GM21515 (cell line): ENCODE measurements at regions not wholly inside any gene's neighbourhood (a gene's known extent, or its start where the extent isn't known, plus 50 kb on each side); places are given as distances from the start of the nearest gene placed in this dataset.
"Not testable (repeated sequence)": the region's sequence is repeated elsewhere in the genome, so short reads cannot be mapped to it uniquely, and the experiment has no call there.

Experiments used
- ATAC-seq: cut with Tn5 transposase; IDR thresholded peaks from one replicate; pipeline ENCODE4 v1.9.1; 2021; ENCODE audit not compliant: unreplicated experiment

GRCh38 chr2:111492995-111493719, 372.4 kb downstream of the BCL2L11 start:
- peak; percentile 9 for ATAC-seq

- peak; percentile 61 for ATAC-seq
Measured at GRCh38 chr2:111493720-111494078, 373.0 kb downstream of the BCL2L11 start.

DNA sequence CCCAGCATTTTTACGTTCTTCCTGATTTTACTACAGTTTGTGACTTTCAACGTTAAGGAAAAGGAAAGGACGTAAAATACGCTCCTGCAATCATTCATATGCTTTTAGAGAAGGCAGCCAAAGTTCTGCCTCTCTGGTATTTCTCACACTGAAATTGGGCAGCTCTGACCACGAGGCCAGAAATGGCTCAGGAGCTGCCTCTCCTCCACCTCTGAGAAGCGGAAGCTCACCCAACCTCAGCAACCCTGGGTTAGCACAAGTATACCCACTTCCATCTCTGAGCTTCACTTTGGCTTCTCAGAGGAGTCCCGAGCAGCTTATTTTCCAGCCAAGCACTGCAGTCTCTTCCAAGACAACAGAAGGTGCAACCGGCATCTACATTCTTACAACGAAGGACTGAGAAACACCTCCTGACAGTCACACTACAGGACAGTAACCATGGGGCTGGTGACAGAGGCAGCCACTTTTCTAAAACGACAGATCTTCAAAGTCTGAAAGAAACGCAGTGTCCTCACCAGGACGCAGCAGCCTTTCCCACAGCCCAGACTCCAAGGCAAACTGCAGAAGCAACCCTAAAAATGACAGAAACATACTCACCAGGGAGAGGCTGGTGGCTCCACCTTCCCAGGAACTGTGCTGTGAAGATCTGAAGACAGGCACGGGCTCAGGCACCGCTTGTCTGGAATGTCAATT, 373.7 kb downstream of the BCL2L11 start:
- not testable (repeated sequence) for ATAC-seq

DNA sequence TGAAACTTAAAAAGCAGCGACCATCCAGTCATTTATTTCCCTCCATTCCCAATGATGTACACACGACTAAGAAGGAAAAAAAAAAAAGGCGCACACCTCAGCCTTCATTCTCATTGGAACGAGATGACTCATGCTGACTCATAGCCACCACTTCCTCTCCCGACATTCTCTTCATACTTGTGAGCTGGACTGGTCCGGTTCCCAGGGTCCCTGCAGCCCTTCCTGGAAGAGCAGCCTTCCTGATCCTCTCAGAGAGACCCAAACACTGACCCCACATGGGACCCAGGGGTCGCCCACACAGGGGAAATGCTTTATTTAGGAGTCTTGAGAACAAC, 374.2 kb downstream of the BCL2L11 start:
- peak; percentile 61 for ATAC-seq

- not testable (repeated sequence) for ATAC-seq
Measured at GRCh38 chr2:111495636-111496035, 374.9 kb downstream of the BCL2L11 start.

DNA sequence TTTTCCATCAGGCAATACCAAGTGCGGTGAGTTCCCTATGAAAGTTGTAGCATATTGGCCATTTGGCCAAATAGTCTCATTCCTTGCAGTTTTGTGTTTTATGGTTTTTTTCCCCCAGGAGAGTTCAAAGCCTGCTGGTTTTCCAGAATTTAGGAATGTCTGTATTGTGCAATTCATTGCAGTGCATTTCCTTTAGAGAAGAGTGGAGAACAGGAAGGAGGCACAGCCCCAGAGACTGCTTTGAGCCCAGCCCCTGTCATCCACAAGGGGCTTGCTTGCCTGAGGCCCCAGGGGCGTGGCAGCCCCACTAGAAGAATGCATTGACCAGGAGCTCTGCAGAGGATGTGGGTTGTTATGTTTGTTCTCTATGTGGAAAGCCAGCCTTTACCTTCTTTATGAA, 375.5 kb downstream of the BCL2L11 start:
- ATAC-seq = not testable (repeated sequence)

DNA sequence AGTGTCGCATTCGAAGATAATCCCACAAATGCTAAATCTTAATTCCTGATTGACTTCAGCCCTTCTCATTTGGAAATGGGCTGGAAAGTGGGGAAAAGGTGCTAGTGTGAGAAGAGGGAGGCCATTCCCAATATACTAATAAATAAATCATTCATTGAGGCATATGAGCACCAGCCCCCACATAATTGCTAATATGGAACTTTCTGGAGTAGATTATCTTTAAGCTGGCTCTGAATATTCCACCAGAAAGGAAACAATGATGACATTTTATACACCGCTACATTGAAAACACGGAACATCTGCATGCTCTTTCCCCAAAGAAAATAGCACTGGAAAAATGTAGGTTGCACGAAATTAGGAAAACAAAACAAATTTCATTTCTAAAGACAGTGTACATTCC, 376.1 kb downstream of the BCL2L11 start:
- ATAC-seq = not testable (repeated sequence)

DNA sequence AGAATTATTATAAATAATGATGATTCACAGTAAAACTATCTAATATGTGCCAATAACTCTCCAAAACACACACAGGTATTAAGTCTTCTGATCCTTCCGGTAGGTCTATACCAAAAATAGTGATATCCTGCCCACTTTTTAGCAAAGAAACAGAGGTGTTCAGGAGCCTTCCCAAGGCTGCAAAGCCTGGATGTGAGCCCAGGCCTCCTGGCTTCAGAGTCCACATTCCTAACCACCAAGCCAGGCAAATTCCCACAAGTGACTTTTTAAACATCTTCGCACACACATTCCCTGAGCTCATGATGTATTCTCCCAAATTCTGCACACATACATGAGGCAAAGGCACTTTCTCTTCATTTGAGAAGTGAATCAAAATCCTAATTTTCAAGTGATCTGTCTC, 376.6 kb downstream of the BCL2L11 start:
- ATAC-seq = not testable (repeated sequence)

DNA sequence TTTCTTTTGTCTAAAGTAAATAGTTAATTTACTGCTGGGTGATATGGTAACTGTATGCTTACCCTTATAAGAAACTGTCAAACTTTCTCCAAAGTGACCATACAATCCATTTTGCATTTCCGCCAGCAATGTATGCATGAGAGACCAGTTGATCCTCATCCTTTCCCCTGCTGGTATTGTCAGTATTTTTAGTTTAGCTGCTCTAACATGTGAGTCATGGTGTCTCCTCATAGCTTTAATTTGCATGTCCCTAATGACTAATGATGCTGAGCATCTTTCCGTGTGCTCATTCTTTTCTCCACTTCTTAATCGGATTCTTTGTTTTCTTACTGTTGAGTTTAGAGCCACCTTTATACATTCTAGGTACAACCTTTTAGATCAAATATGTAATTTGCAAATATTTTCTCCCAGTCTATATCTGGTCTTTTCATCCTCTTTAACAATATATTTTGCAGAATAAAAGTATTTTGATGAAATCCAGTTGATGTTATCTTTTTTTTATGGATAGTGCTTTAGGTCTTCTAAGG, 379.9 kb downstream of the BCL2L11 start:
- ATAC-seq = not testable (repeated sequence)

DNA sequence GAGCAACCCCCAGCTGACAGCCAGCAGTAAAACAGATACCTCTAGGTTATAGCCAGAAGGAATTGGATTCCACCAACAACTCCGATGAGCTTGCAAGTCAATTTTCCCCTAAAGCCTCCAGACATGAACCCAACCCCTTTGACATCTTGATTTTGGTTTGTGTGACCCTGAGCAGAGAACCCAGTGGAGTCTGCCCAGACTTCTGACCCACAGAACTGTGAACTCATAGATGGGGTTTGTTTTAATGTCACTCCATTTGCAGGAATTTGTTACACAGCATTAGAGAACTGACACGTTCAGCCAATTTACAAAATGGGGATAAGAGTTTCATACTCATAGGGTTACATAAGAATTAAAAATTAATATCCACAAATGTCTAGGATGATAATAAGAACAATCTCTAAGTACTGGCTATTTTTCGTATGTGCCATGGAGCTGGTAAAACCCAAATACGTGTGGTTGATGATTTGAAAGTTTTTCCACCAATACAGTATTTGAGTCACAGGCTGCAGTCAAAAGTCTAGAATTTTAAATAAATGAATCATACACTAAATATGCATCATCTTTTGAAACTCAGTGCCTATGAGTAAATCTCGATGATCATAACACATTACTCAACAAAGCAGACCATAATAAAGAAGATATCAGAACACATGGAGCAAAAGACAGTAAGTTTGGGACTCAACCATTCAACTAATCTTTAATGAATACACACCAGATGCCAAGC, 380.0 kb downstream of the ANAPC1 start:
- not testable (repeated sequence) for ATAC-seq

- ATAC-seq = not testable (repeated sequence)
Measured at GRCh38 chr2:111504571-111504942, 379.4 kb downstream of the ANAPC1 start.

DNA sequence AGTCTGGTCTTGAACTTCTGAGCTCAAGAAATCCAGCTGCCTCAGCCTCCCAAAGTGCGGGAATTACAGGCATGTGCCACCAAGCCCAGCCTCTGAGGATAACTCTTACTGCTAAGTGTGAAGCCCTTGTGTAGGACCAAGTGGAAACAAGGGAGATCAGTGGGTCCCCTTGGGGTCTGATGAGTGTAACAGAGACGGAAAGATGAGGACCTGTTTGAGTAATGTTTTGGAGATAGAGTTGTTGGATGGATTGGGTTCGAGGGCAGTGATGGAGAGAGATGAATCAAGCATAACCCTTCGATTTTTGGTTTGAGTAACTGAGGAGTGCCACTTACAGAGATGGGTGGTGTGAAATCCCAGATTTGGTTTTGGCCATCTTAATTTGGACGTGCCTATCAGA, 378.7 kb downstream of the ANAPC1 start:
- not testable (repeated sequence) for ATAC-seq

DNA sequence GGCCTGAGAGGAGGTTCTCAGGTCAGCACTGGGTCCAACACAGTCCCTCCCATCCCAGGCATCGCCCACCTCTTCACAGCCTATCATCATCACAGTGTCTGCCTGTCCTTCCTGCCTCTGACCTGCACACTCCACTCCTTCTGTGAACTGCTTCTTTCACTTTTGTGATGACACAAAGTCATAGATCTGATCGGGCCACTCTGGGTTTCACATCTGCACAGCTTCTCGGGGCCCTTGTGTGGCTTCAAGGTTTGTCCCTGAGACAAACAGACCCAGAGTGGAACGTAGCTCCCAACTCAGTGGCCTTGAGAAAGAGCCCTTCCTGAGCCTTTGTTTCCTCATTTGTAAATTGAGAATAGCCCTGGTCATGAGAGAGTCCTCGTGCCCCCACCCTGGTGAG, 377.1 kb downstream of the ANAPC1 start:
- ATAC-seq = peak; percentile 98

DNA sequence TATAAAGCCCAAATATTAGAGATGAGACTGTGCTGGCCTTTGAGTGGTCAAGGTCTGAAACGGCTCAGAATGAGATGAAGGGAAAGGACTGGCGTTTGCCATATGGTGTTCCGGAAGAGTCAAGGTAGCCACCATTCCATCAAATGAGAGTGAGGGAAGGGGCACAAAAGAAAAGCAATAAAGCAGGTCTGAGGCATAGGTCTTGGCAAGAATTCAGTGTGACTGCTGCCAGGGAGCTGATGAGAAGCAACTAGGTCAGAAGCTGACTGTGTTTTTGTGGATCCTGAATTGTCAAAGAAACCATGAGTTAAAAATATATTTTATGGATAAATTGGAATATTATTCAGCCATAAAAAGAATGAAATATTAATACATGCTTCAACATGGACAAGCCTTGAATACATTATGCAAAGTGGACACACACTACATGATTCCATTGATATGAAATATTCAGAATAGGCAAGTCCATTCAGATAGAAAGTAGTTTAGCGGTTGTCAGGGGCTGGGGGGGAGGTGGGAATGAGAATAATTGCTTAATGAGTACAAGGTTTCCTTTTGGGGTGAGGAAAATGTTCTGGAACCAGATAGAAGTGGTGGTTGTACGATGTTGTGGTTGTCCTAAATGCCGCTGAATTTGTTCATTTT, 374.6 kb downstream of the ANAPC1 start:
- not testable (repeated sequence) for ATAC-seq

DNA sequence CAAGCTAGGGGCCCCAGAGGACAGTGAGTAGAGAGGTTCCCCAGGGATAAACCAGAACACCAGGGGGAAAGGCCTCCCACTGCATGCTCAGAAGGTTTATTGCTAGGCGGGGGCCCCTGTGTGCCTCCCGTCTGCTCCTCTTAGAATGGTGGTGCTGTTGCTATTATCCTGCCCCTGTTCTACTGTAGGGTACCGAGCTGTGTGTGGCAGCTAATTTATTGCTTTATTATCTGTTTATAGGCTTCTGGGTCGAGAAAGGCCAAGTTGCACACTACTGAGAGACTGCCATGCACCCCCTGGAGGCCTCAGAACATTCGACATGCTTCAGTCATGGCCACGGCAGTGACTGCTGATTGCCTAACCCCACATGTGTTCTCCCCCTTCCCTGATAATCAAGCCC, 373.6 kb downstream of the ANAPC1 start:
- not testable (repeated sequence) for ATAC-seq

DNA sequence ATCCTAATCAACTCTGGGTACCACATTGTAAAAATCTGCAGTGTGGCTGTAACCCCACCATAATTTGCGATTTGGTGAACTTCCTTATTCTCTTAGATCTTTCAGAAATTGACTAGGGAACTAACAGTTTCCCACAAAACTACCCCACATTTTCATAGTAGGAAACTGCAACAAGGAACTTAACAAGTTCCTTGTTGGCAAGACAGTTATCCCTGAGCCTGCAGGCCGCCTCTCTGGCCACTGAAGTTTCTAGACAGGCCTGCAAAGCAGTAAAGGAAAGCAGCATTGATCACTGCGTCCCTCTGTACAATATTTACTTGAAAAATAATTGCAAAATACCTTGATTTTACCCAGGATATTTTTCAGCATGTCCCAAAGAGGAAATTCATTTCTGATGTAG, 372.9 kb downstream of the ANAPC1 start:
- ATAC-seq = not testable (repeated sequence)

GRCh38 chr2:111512378-111512777, 371.6 kb downstream of the ANAPC1 start:
- ATAC-seq = not testable (repeated sequence)

DNA sequence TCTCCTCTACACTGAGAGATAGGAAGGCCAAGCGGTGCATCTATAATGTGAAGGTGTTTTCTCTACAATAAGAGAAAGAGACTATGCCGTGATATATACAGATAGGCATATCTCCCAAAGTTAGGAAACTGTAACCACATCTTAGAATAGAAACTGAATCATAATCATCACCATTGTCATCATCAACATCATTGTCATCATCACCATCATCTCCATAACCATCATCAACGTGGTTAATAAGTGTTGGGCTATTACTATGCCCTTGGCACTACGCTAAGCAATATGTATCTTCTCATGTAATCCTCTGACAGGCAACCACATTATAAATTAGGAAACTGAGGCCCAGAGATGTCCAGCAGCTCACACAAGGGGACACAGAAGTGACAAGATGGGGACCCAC, 369.9 kb downstream of the ANAPC1 start:
- ATAC-seq = not testable (repeated sequence)

- not testable (repeated sequence) for ATAC-seq
Measured at GRCh38 chr2:111517050-111517720, 366.8 kb downstream of the ANAPC1 start.

GRCh38 chr2:111517721-111518053, 366.3 kb downstream of the ANAPC1 start:
- ATAC-seq = not testable (repeated sequence)

DNA sequence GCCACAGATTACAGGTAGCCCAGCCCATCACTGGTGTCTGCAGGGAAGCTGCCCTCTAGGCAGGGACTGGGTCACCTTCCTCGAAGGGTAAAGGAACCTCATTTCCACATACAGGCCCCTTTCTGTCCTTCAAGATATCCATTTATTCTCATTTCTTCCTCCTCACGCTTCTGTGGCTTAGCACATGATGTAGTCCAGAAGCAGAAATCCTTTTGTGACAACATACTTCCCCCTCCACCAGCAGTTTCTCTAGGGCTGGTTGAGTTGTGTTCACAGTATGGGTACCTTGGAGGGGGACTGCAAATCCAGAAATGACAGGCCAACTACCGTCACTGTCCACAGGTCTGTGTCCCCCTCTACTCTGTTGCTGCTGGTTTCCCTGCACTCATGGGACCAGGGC, 364.9 kb downstream of the ANAPC1 start:
- no peak for ATAC-seq
